Uterus (tissue), 3 donors: ENCODE measurements at regions not wholly inside any gene's neighbourhood (a gene's known extent, or its start where the extent isn't known, plus 50 kb on each side); places are given as distances from the start of the nearest gene placed in this dataset.

ENCODE experiments used
- DNase-seq, 2 donors: peaks; one replicate each; pipeline ENCODE4 v3.0.0-alpha.2; 2019 to 2020
- H3K27ac ChIP-seq, 2 donors: fragments of 200-600 bp; sonication (generic); 1 replicate in 1 of 2; 2 replicates in 1 of 2; pipeline ENCODE4 v1.5.1; 2016 to 2018
- H3K27me3 ChIP-seq, 2 donors: fragments of 200-600 bp; sonication (generic); one replicate each; pipeline ENCODE4 v1.5.1; 2018 to 2019; ENCODE audit warnings: control low read depth in 1 of 2
- H3K36me3 ChIP-seq, 2 donors: fragments of 200-600 bp; sonication (generic); one replicate each; pipeline ENCODE4 v1.5.1; 2019; ENCODE audit warnings: control low read depth in 1 of 2
- H3K4me1 ChIP-seq, 2 donors: fragments of 200-600 bp; sonication (generic); one replicate each; pipeline ENCODE4 v1.5.1; 2018 to 2019; ENCODE audit warnings: control low read depth in 1 of 2
- H3K4me3 ChIP-seq, 2 donors: fragments of 200-600 bp; sonication (generic); 1 replicate in 1 of 2; 2 replicates in 1 of 2; pipeline ENCODE4 v1.5.1; 2018 to 2019; ENCODE audit warnings: mild to moderate bottlenecking in 1 of 2
- H3K9me3 ChIP-seq, 2 donors: fragments of 200-600 bp; sonication (generic); one replicate each; pipeline ENCODE4 v1.5.1; 2019; ENCODE audit warnings: control low read depth in 1 of 2
- POLR2A ChIP-seq, 2 donors: fragments of 450-650 bp; IDR thresholded peaks; one replicate each; pipeline ENCODE4 v1.6.1; 2016; ENCODE audit warnings: antibody characterized with exemption in 2 of 2, mild to moderate bottlenecking in 1 of 2, moderate library complexity in 1 of 2
- intact Hi-C: fragments of 100-400 bp; cut with DNase I; formaldehyde crosslinking; loops from one replicate; pipeline ENCODE4 v1.15.1; 2023; ENCODE audit warnings: low total_unique reads
- TF ChIP-seq, protein P1 (sequence below), 4 experiments: fragments of 200-600 bp in 2 of 4; fragments of 450-650 bp in 2 of 4; sonication (generic) in 2 of 4; IDR thresholded peaks; one replicate each; pipeline ENCODE4 v1.5.1; 2016 to 2019; ENCODE audit warnings: antibody characterized with exemption in 4 of 4, mild to moderate bottlenecking in 2 of 4, moderate library complexity in 1 of 4
- donor health status: DM: yes; HTN: yes; CAD: no.

GRCh38 chr7:12133865-12134264 is 77.2 kb upstream of the TMEM106B start:
- TF ChIP-seq POLR2A (IDR thresholded peaks at IDR 0.05): no peak
- TF ChIP-seq, protein P1, sequence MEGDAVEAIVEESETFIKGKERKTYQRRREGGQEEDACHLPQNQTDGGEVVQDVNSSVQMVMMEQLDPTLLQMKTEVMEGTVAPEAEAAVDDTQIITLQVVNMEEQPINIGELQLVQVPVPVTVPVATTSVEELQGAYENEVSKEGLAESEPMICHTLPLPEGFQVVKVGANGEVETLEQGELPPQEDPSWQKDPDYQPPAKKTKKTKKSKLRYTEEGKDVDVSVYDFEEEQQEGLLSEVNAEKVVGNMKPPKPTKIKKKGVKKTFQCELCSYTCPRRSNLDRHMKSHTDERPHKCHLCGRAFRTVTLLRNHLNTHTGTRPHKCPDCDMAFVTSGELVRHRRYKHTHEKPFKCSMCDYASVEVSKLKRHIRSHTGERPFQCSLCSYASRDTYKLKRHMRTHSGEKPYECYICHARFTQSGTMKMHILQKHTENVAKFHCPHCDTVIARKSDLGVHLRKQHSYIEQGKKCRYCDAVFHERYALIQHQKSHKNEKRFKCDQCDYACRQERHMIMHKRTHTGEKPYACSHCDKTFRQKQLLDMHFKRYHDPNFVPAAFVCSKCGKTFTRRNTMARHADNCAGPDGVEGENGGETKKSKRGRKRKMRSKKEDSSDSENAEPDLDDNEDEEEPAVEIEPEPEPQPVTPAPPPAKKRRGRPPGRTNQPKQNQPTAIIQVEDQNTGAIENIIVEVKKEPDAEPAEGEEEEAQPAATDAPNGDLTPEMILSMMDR (IDR thresholded peaks at IDR 0.05): no peak
- no peaks in the 10 kb centered on the region for H3K4me1 ChIP-seq
- no peak overlapping the region for H3K4me3 ChIP-seq
- DNase-seq: no peak
- H3K9me3 ChIP-seq: no peaks in the 10 kb centered on the region
- no peaks in the 10 kb centered on the region for H3K36me3 ChIP-seq
- H3K27me3 ChIP-seq: no peaks in the 10 kb centered on the region
- no peak overlapping the region for H3K27ac ChIP-seq
- intact Hi-C loops: no loop called here

- no peak for DNase-seq
- intact Hi-C loops: no loop called here
- no peaks in the 10 kb centered on the region for H3K4me1 ChIP-seq
- H3K4me3 ChIP-seq: no peak overlapping the region
- no peaks in the 10 kb centered on the region for H3K27me3 ChIP-seq
- no peaks in the 10 kb centered on the region for H3K36me3 ChIP-seq
- TF ChIP-seq, protein P1 (IDR thresholded peaks at IDR 0.05): no peak
- no peak for TF ChIP-seq POLR2A (IDR thresholded peaks at IDR 0.05)
- H3K9me3 ChIP-seq: no peaks in the 10 kb centered on the region
- H3K27ac ChIP-seq: no peak overlapping the region
These were observed 74.6 kb upstream of the TMEM106B start for GRCh38 chr7:12136523-12136922.

DNA sequence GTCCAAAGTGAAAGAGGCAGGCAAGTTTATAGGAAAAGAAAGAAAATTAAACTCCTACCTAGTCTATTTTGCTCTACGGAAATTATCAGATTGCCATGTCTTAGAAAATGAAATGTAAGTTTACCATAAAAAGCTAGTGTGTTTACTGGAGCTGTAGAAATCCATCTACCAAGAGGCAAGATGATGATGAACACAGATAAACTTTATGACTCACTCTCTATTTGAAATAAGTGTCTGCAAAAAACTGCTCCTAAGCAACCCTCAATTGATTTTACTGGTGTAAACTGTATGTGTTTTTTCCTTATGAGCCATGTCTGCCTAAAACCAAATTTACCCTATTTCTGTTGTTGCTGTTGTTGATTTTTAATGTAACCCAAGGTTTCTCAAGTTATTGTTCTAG is 73.8 kb upstream of the TMEM106B start:
- H3K9me3 ChIP-seq: no peaks in the 10 kb centered on the region

GRCh38 chr7:12138421-12138820 is 72.7 kb upstream of the TMEM106B start:
- no peaks in the 10 kb centered on the region for H3K36me3 ChIP-seq
- TF ChIP-seq, protein P1 (IDR thresholded peaks at IDR 0.05): no peak
- no peak for TF ChIP-seq POLR2A (IDR thresholded peaks at IDR 0.05)
- no peak overlapping the region for H3K27ac ChIP-seq
- H3K4me3 ChIP-seq: no peak overlapping the region
- no peaks in the 10 kb centered on the region for H3K27me3 ChIP-seq
- H3K9me3 ChIP-seq: no peaks in the 10 kb centered on the region
- H3K4me1 ChIP-seq: no peaks in the 10 kb centered on the region
- intact Hi-C loops: no loop called here
- DNase-seq: no peak

More for the DNA sequence above, 73.8 kb upstream of the TMEM106B start:
- DNase-seq: no peak
- intact Hi-C loops: no loop called here
- Histone ChIP-seq H3K36me3 (no peaks in the 10 kb centered on the region), H3K4me1 (no peaks in the 10 kb centered on the region), H3K27me3 (no peaks in the 10 kb centered on the region), H3K4me3 (no peak overlapping the region), H3K27ac (no peak overlapping the region)
- TF ChIP-seq, protein P1 (IDR thresholded peaks at IDR 0.05): no peak
- TF ChIP-seq POLR2A (IDR thresholded peaks at IDR 0.05): no peak

- H3K27me3 ChIP-seq: no peaks in the 10 kb centered on the region
- no peak overlapping the region for H3K27ac ChIP-seq
- no peaks in the 10 kb centered on the region for H3K4me1 ChIP-seq
- H3K4me3 ChIP-seq: no peak overlapping the region
- H3K36me3 ChIP-seq: no peaks in the 10 kb centered on the region
- TF ChIP-seq, protein P1 (IDR thresholded peaks at IDR 0.05): no peak
- no peak for TF ChIP-seq POLR2A (IDR thresholded peaks at IDR 0.05)
- intact Hi-C loops: no loop called here
- DNase-seq: no peak
- H3K9me3 ChIP-seq: no peaks in the 10 kb centered on the region
These were observed 71.7 kb upstream of the TMEM106B start for GRCh38 chr7:12139416-12139815.
